NCI-H446 (cell line): ENCODE measurements at regions not wholly inside any gene's neighbourhood (a gene's known extent, or its start where the extent isn't known, plus 50 kb on each side); places are given as distances from the start of the nearest gene placed in this dataset.
A peak's percentile ranks its signal among the peaks of the same experiment; 100 is the strongest.

Experiments used
- DNase-seq, 2 experiments: peaks; one replicate each; lab custom pipeline; 2025; lab: John Stamatoyannopoulos, UW

DNA sequence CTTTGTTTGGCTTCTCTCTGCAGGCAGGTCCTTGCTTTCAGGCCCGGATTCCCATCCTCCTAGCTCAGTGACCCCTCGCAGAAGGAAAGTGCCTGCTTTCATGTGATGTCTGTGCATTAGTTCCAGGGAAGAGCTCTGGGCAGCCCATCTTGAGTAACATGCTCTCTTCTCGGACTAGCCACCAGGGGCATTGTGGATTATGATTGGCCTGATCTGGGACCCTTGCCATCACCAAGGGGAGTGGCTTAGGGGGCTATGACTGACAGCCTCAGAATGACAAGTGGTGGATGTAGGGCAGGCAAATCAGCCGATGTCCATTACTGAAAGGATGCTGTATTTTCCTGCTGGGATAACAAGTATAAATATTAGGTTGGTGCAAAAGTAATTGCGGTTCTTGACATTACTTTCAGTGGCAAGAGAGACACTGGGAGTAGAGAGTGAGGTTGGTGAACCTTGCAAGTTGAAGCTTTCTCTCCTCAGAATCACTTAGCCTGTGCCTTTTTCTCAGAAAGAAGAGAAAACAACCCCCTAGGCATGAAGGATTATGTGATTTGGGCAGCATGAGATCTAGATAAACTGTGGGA, 71.5 kb upstream of the MPHOSPH6 start:
- DNase-seq = no peak

DNA sequence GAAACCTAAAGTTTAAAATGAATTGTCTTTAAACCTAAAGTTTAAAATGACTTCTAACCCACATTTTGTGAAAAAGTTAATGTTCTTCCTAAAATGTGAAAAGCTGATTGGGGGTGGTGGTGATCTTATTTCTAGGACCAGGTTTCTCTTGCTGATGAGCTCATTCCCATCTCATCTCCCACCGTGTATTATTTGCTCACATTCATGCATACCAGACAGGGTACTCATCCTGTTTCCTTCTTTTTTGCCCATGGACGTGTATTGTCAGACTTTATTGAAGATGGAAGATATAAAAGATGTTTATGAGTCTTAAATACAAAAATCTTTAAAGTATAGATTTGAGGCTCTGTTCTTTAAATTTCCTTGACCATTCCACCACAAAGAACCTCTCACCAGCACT, 70.1 kb upstream of the MPHOSPH6 start:
- no peak for DNase-seq

DNA sequence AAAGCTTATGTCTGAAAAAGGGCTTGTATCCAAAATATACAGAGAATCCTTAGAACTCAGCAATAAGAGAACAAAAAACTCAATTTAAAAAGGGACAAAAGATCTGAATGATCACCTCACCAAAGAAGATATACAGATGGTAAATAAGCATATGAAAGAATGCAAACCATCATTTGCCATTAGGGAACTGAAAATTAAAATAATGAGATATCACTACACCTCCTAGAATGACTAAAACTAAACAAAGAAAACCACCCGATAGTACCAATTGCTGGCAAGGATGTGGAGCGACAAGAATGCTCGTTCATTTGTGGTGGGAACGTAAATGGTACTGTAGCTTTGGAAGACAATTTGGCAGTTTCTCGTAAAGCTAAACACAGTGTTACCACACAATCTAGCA, 66.9 kb upstream of the MPHOSPH6 start:
- no peak for DNase-seq

DNA sequence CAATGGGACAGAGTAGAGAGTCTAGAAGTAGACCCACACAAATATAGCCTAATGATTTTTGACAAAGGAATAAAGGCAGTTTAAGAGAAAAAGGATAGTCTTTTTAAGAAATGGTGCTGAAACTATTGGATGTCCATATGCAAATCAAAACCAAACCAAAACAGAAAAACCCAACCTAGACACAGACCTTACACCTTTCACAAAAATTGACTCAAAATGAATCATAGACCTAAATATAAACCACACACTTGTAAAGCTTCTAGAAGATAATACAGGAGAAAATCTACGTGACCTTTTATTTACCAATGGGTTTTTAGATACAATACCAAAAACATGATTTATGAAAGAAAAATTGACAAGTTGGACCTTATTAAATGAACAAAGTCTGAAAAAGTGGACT, 66.4 kb upstream of the MPHOSPH6 start:
- DNase-seq = no peak

DNA sequence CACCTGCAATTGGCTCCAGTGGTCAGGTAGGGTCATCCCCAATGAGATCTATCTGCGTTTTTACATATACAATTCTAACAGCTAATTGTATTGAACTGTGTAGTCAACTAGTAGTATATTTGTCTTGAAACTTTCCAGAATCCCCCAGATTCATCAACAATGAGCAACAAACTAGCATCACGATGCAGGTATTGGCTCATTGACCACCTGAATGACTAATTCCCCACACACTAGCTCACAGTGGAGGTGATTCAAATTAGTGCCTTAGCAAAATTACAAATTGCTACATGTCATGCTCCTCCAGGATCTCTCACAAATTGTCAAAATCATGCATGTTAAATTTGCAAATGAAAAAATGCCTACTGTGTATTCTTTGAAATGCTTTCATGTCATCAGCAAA, 62.8 kb upstream of the MPHOSPH6 start:
- DNase-seq = no peak

DNA sequence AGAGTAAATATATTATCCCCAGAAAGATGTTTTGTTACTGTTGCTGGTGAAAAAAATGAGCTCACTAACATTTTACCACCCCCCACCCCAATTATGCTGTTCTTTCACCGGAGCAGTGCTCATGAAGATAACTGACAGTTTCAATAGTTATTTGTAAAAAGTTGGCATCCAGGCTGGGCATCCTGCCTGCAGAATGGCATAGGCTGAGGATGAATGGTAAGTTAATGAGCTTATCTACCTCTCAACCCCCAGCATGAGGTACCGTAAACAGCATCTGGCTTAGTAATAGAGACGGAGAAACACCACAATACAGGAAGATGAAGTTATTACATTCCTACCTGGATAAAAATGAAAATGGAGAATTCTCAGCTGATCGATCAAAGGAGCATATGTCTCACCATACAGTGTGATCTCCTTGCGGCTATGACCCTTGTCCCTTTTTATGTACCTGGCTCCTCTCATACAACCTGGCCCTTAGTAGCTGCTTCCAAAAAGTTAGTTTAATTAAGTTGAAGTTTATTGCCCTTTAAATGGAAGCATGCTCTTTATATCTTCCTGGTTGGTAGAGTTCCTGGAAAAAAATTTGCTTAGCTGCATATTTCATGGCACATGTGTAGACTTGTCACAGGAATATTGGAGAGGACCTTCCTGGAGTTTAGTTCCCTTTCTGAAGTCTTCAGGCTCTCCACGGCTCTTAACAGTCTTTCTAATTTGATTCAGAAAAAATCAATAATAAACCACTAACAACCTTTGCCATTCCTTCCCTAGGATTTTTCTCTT, 61.2 kb upstream of the MPHOSPH6 start:
- DNase-seq = no peak

DNA sequence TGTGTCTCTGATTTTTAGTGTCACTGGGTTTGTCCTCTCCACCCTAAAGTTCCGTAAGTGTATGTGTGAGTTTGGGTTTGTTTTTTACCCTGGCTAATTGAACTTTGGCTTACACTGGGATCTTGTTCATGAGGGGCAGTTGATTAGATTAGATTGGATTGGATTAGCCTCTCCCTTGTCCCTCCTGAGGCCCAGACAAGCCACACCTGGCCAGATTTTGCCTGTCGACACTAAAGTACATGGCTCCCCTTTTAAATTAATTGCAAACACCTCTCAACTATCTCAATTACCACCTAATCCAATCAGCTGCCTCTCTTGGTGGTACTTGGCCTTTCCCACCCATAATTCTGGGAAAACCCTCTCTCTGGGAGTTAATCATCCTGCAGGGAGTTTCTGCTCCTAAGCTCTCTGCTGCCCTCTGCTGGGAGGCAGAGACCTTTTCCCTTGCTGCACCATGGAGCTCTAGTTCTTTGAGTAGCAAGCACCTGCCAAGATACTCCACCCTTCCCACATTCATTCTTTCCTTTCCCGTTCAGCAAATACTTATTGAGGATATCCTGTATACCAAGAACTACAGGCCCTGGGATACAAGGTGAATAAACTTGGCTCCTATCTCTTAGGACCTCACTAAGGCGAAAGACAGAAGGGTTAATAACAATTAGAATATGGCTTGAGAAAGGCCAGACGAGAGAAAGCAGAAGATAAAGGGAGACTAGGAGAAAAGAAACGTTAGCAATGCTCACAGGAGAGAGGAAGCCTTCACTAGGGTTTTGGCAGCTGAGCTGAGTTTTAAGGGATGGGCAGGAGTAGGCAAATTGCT, 60.0 kb upstream of the MPHOSPH6 start:
- DNase-seq = peak; percentile 41 to 64

DNA sequence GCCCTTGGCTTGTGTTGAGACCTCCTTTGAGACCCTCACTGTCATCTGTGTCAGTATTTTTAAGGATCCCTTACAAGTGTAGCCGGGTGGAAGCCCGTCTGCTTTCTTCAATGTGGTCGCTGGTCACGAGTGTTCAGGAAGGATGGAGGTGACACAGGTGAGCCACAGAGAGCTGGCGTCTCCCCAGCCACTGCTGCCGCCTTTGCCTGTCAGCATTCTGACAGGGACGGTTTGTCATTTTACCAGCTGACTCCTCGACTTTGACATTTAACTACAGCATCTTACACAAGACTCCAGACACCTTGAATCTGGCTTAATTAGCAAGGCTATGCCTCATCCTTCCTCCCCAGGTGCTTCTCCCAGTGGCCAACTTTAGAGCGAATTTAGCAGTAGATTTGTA, 56.3 kb upstream of the MPHOSPH6 start:
- DNase-seq = no peak

DNA sequence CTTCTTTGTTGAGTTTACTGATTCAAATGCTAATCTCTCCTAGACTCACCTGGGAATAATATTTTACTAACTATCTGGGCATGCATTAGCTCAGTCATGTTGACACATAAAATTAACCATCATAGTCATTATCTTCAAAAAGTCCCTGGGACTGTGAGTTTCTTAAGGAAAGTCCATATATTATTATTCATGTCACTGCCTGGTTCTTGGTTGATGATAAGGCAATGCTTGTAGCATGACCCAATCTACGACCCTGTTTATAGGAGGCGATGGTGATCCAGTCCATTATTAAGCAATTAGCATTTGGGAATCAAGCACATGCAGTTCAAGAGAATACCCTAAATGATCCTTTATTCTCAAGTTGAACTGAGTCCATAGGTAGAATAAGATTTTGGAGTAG, 54.8 kb upstream of the MPHOSPH6 start:
- DNase-seq = no peak

DNA sequence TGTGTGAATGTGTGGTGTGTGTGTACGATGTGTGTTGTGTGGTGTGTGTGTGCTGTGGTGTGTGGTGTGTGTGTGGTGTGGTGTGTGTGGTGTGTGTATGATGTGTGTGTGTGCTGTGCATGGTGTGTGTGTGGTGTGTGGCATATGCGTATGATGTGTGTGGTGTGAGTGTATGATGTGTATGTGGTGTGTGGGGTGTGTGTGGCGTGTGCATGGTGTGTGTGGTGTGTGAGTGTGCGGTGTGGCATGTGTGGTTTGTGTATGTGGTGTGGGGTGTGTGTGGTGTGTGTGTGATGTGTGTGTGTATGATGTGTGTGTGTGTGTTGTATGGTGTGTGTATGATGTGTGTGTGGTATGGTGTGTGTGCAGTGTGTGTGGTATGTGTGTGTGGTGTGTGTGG, 50.5 kb upstream of the MPHOSPH6 start:
- DNase-seq = no peak
